ENCODE measurements at regions not wholly inside any gene's neighbourhood (a gene's known extent, or its start where the extent isn't known, plus 50 kb on each side); places are given as distances from the start of the nearest gene placed in this dataset.
"Not testable (repeated sequence)": the region's sequence is repeated elsewhere in the genome, so short reads cannot be mapped to it uniquely, and the experiment has no call there.

- H3K4me3 ChIP-seq: no peak overlapping the region
- no peaks in the 10 kb centered on the region for H3K9me3 ChIP-seq
- no peak for TF ChIP-seq CTCF (IDR thresholded peaks at IDR 0.05)
- TF ChIP-seq POLR2A (IDR thresholded peaks at IDR 0.05): no peak
- no peak for TF ChIP-seq EP300 (IDR thresholded peaks at IDR 0.05)
- 86 to 91% (median 88%) methylated on average over 1 of the region's 1 CpG for WGBS, 3 donors
- H3K27ac ChIP-seq: no peak overlapping the region
- H3K36me3 ChIP-seq: no peaks in the 10 kb centered on the region
- no peak for DNase-seq
- H3K4me1 ChIP-seq (ENCODE audit: insufficient read depth): no peaks in the 10 kb centered on the region
- intact Hi-C loops (cut with DNase I): no loop called here
- H3K27me3 ChIP-seq: no peaks in the 10 kb centered on the region
Observed at GRCh38 chr5:12566441-12566840, 662.2 kb upstream of the CTNND2 start.

- no peaks in the 10 kb centered on the region for H3K36me3 ChIP-seq
- H3K4me3 ChIP-seq: no peak overlapping the region
- H3K4me1 ChIP-seq (ENCODE audit: insufficient read depth): no peaks in the 10 kb centered on the region
- H3K27me3 ChIP-seq: no peaks in the 10 kb centered on the region
- intact Hi-C loops (cut with DNase I): no loop called here
- no peaks in the 10 kb centered on the region for H3K9me3 ChIP-seq
- 51 to 79% (median 67%) methylated on average over 2 of the region's 2 CpGs for WGBS, 3 donors
- no peak for DNase-seq
- TF ChIP-seq EP300 (IDR thresholded peaks at IDR 0.05): no peak
- TF ChIP-seq POLR2A (IDR thresholded peaks at IDR 0.05): no peak
- no peak overlapping the region for H3K27ac ChIP-seq
Observed at GRCh38 chr5:12557012-12557411, 652.8 kb upstream of the CTNND2 start.

- H3K4me1 ChIP-seq (ENCODE audit: insufficient read depth): no peaks in the 10 kb centered on the region
- no peaks in the 10 kb centered on the region for H3K9me3 ChIP-seq
- H3K27ac ChIP-seq: no peak overlapping the region
- WGBS, 3 donors: 92 to 93% (median 93%) methylated on average over 1 of the region's 1 CpG
- H3K4me3 ChIP-seq: no peak overlapping the region
- no peak for DNase-seq
- no peaks in the 10 kb centered on the region for H3K36me3 ChIP-seq
- intact Hi-C loops (cut with DNase I): no loop called here
- no peak for TF ChIP-seq CTCF (IDR thresholded peaks at IDR 0.05)
- TF ChIP-seq POLR2A (IDR thresholded peaks at IDR 0.05): no peak
- no peak for TF ChIP-seq EP300 (IDR thresholded peaks at IDR 0.05)
- H3K27me3 ChIP-seq: no peaks in the 10 kb centered on the region
Observed at GRCh38 chr5:12526113-12526512, 621.9 kb upstream of the CTNND2 start.

GRCh38 chr5:12522116-12522515 lies 617.9 kb upstream of the CTNND2 start:
- Histone ChIP-seq H3K4me1 (ENCODE audit: insufficient read depth) (no peaks in the 10 kb centered on the region), H3K9me3 (no peaks in the 10 kb centered on the region), H3K36me3 (no peaks in the 10 kb centered on the region), H3K27ac (no peak overlapping the region), H3K27me3 (no peaks in the 10 kb centered on the region), H3K4me3 (no peak overlapping the region)
- WGBS, 3 donors: 59 to 73% (median 61%) methylated on average over 5 of the region's 5 CpGs
- no peak for TF ChIP-seq EP300 (IDR thresholded peaks at IDR 0.05)
- no peak for TF ChIP-seq POLR2A (IDR thresholded peaks at IDR 0.05)
- no peak for TF ChIP-seq CTCF (IDR thresholded peaks at IDR 0.05)
- intact Hi-C loops (cut with DNase I): no loop called here
- no peak for DNase-seq

- H3K27me3 ChIP-seq; DNase-seq; H3K9me3 ChIP-seq; intact Hi-C loops (cut with DNase I); H3K27ac ChIP-seq; H3K4me1 ChIP-seq (ENCODE audit: insufficient read depth); H3K4me3 ChIP-seq; H3K36me3 ChIP-seq: not testable (repeated sequence)
- WGBS, 3 donors: 68 to 81% (median 77%) methylated on average over 1 of the region's 1 CpG
Observed at GRCh38 chr5:12504983-12505382, 600.7 kb upstream of the CTNND2 start.

GRCh38 chr5:12488161-12488560 lies 583.9 kb upstream of the CTNND2 start:
- H3K36me3 ChIP-seq: no peaks in the 10 kb centered on the region
- no peaks in the 10 kb centered on the region for H3K4me1 ChIP-seq (ENCODE audit: insufficient read depth)
- no peak for DNase-seq
- WGBS, 3 donors: 63 to 81% (median 80%) methylated on average over 3 of the region's 3 CpGs
- no peaks in the 10 kb centered on the region for H3K9me3 ChIP-seq
- H3K4me3 ChIP-seq: no peak overlapping the region
- H3K27me3 ChIP-seq: no peaks in the 10 kb centered on the region
- no peak overlapping the region for H3K27ac ChIP-seq
- TF ChIP-seq CTCF (IDR thresholded peaks at IDR 0.05) (no peak), EP300 (IDR thresholded peaks at IDR 0.05) (no peak), POLR2A (IDR thresholded peaks at IDR 0.05) (no peak)
- intact Hi-C loops (cut with DNase I): no loop called here
